Suprapubic skin (tissue), 4 donors: ENCODE measurements at regions not wholly inside any gene's neighbourhood (a gene's known extent, or its start where the extent isn't known, plus 50 kb on each side); places are given as distances from the start of the nearest gene placed in this dataset.

Experiments used
- EP300 ChIP-seq: sonication (generic); formaldehyde crosslinking; IDR thresholded peaks from one replicate; pipeline ENCODE4 v1.6.1; 2017; ENCODE audit warnings: antibody characterized with exemption
- POLR2A ChIP-seq, 2 donors: fragments of 450-650 bp; IDR thresholded peaks; one replicate each; pipeline ENCODE4 v1.6.1; 2017; ENCODE audit warnings: antibody characterized with exemption in 2 of 2, mild to moderate bottlenecking in 2 of 2, moderate library complexity in 2 of 2
- POLR2AphosphoS5 ChIP-seq, 3 donors: sonication (generic); formaldehyde crosslinking; IDR thresholded peaks; one replicate each; pipeline ENCODE4 v1.6.1; 2017; ENCODE audit warnings: antibody characterized with exemption in 3 of 3
- TF ChIP-seq, protein P1 (sequence below), 2 donors: fragments of 200-600 bp in 1 of 2; fragments of 450-650 bp in 1 of 2; sonication (generic) in 1 of 2; IDR thresholded peaks; one replicate each; pipeline ENCODE4 v1.5.1; 2016 to 2019; ENCODE audit warnings: antibody characterized with exemption in 2 of 2, mild to moderate bottlenecking in 1 of 2, moderate library complexity in 1 of 2

DNA sequence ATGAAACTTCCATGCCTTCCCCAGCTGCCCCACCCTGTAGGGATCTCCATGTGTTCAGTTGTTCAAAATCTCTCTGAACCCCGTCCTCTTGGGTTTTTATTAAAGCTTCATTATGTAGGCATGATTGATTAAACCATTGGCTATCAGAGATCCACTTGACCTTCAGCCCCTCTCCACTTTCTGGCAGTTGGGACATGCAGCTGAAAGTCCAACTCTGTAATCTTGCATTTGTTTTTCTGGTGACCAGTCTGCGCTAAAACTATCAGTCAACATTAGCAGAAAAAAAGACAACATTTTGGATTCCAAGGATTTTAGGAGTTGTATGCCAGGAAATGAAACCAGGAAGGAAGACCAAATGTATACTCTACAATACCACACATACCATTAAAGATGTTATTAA is 1115.1 kb downstream of the XPNPEP1 start:
- TF ChIP-seq, protein P1, sequence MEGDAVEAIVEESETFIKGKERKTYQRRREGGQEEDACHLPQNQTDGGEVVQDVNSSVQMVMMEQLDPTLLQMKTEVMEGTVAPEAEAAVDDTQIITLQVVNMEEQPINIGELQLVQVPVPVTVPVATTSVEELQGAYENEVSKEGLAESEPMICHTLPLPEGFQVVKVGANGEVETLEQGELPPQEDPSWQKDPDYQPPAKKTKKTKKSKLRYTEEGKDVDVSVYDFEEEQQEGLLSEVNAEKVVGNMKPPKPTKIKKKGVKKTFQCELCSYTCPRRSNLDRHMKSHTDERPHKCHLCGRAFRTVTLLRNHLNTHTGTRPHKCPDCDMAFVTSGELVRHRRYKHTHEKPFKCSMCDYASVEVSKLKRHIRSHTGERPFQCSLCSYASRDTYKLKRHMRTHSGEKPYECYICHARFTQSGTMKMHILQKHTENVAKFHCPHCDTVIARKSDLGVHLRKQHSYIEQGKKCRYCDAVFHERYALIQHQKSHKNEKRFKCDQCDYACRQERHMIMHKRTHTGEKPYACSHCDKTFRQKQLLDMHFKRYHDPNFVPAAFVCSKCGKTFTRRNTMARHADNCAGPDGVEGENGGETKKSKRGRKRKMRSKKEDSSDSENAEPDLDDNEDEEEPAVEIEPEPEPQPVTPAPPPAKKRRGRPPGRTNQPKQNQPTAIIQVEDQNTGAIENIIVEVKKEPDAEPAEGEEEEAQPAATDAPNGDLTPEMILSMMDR (IDR thresholded peaks at IDR 0.05): no peak
- TF ChIP-seq POLR2A (IDR thresholded peaks at IDR 0.05): no peak
- TF ChIP-seq EP300: no peak
- no peak for TF ChIP-seq POLR2AphosphoS5 (IDR thresholded peaks at IDR 0.05)
